OCI-LY3 (cell line): ENCODE measurements at regions not wholly inside any gene's neighbourhood (a gene's known extent, or its start where the extent isn't known, plus 50 kb on each side); places are given as distances from the start of the nearest gene placed in this dataset.

Source experiments
- H2AFZ ChIP-seq: fragments of 200-600, 300-600 bp; shearing (Covaris generic); 2 replicates; pipeline ENCODE4 v1.6.0; 2014; ENCODE audit warnings: antibody characterized with exemption, low read depth, low read length
- H3K27ac ChIP-seq: fragments of 200-600, 300-600 bp; sonication (generic); 2 replicates; pipeline ENCODE4 v1.5.1; 2014; ENCODE audit warnings: mild to moderate bottlenecking, low read length, moderate library complexity, mixed read lengths
- H3K27me3 ChIP-seq: fragments of 200-600, 300-600 bp; sonication (generic); 2 replicates; pipeline ENCODE4 v1.6.1; 2014; ENCODE audit warnings: low read depth, low read length, mixed read lengths
- H3K36me3 ChIP-seq: fragments of 200-600, 300-600 bp; sonication (generic); replicated peaks from 2 replicates; pipeline ENCODE3; 2014; ENCODE audit warnings: low read depth, low read length, mixed read lengths
- H3K4me1 ChIP-seq: fragments of 300-600, 200-600 bp; sonication (generic); 2 replicates; pipeline ENCODE4 v1.6.1; 2014; ENCODE audit warnings: low read length, mixed read lengths
- H3K4me2 ChIP-seq: fragments of 200-600, 300-600 bp; sonication (generic); 2 replicates; pipeline ENCODE4 v1.6.1; 2014; ENCODE audit warnings: low read length, mixed read lengths
- H3K4me3 ChIP-seq: fragments of 300-600, 200-600 bp; sonication (generic); 2 replicates; pipeline ENCODE4 v1.5.1; 2014; ENCODE audit warnings: antibody characterized with exemption, mild to moderate bottlenecking, low read length, moderate library complexity
- H3K79me2 ChIP-seq: fragments of 300-600, 200-600 bp; shearing (Covaris generic); 2 replicates; pipeline ENCODE4 v1.6.1; 2014; ENCODE audit warnings: mild to moderate bottlenecking, low read length, mixed read lengths
- H3K9ac ChIP-seq: fragments of 300-600, 200-600 bp; shearing (Covaris generic); 2 replicates; pipeline ENCODE4 v1.6.0; 2014; ENCODE audit warnings: mild to moderate bottlenecking, low read length, moderate library complexity
- H3K9me3 ChIP-seq: fragments of 200-600, 300-600 bp; shearing (Covaris generic); 2 replicates; pipeline ENCODE4 v1.6.1; 2014; ENCODE audit warnings: low read length, mixed read lengths; ENCODE audit not compliant: insufficient read depth
- H4K20me1 ChIP-seq: fragments of 200-600, 300-600 bp; sonication (generic); 2 replicates; pipeline ENCODE4 v1.6.1; 2016; ENCODE audit warnings: low read length, mixed read lengths; ENCODE audit not compliant: insufficient read depth
- CTCF ChIP-seq: fragments of 200-600, 300-600 bp; sonication (generic); IDR thresholded peaks from 2 replicates; pipeline ENCODE4 v1.5.1; 2014; ENCODE audit warnings: antibody characterized with exemption, low read length, low read depth
- EZH2phosphoT487 ChIP-seq: fragments of 200-600 bp; shearing (Covaris generic); IDR thresholded peaks from 2 replicates; pipeline ENCODE4 v1.6.1; 2018; ENCODE audit warnings: antibody characterized with exemption, mixed run types, low read depth

- Histone ChIP-seq H3K9ac (no peak overlapping the region), H3K27ac (no peak overlapping the region), H4K20me1 (no peaks in the 10 kb centered on the region), H2AFZ (no peak overlapping the region), H3K4me1 (peaks cover 8% of the 10 kb centered on the region), H3K27me3 (no peaks in the 10 kb centered on the region), H3K79me2 (no peaks in the 10 kb centered on the region), H3K9me3 (no peaks in the 10 kb centered on the region), H3K36me3 (no peaks in the 10 kb centered on the region), H3K4me2 (no peak overlapping the region), H3K4me3 (no peak overlapping the region)
- TF ChIP-seq EZH2phosphoT487, result no peak
- no peak for TF ChIP-seq CTCF
Measured at GRCh38 chrX:30975467-30975866, 86.4 kb upstream of the TAB3 start.

- Histone ChIP-seq H3K79me2 (no peaks in the 10 kb centered on the region), H4K20me1 (no peaks in the 10 kb centered on the region), H3K4me1 (peaks cover 8% of the 10 kb centered on the region), H2AFZ (no peak overlapping the region), H3K4me3 (no peak overlapping the region), H3K27me3 (no peaks in the 10 kb centered on the region), H3K4me2 (no peak overlapping the region), H3K9ac (no peak overlapping the region), H3K9me3 (no peaks in the 10 kb centered on the region), H3K36me3 (no peaks in the 10 kb centered on the region), H3K27ac (no peak overlapping the region)
- TF ChIP-seq EZH2phosphoT487, result no peak
- no peak for TF ChIP-seq CTCF
Measured at GRCh38 chrX:30973784-30974427, 84.9 kb upstream of the TAB3 start.

GRCh38 chrX:30971774-30972603 lies 82.9 kb upstream of the TAB3 start:
- Histone ChIP-seq H3K4me2 (peak overlapping the region; percentile 99), H3K4me3 (peak overlapping the region; percentile 83), H3K79me2 (no peaks in the 10 kb centered on the region), H3K27ac (no peak overlapping the region), H3K9me3 (no peaks in the 10 kb centered on the region), H3K27me3 (no peaks in the 10 kb centered on the region), H4K20me1 (no peaks in the 10 kb centered on the region), H2AFZ (peak overlapping the region; percentile 100), H3K36me3 (no peaks in the 10 kb centered on the region), H3K4me1 (peaks cover 18% of the 10 kb centered on the region), H3K9ac (peak overlapping the region; percentile 66)
- TF ChIP-seq CTCF, result peak; percentile 70
- no peak for TF ChIP-seq EZH2phosphoT487

GRCh38 chrX:30967516-30967915 lies 78.5 kb upstream of the TAB3 start:
- Histone ChIP-seq H3K4me1 (peaks cover 18% of the 10 kb centered on the region), H3K4me2 (peak overlapping the region; percentile 60), H3K79me2 (no peaks in the 10 kb centered on the region), H3K27me3 (no peaks in the 10 kb centered on the region), H4K20me1 (no peaks in the 10 kb centered on the region), H2AFZ (no peak overlapping the region), H3K9me3 (no peaks in the 10 kb centered on the region), H3K4me3 (no peak overlapping the region; the same call in 1 of the 2 replicates), H3K27ac (no peak overlapping the region), H3K36me3 (no peaks in the 10 kb centered on the region), H3K9ac (no peak overlapping the region)
- TF ChIP-seq EZH2phosphoT487 (no peak), CTCF (no peak)
